ENCODE measurements at regions not wholly inside any gene's neighbourhood (a gene's known extent, or its start where the extent isn't known, plus 50 kb on each side); places are given as distances from the start of the nearest gene placed in this dataset.

DNA sequence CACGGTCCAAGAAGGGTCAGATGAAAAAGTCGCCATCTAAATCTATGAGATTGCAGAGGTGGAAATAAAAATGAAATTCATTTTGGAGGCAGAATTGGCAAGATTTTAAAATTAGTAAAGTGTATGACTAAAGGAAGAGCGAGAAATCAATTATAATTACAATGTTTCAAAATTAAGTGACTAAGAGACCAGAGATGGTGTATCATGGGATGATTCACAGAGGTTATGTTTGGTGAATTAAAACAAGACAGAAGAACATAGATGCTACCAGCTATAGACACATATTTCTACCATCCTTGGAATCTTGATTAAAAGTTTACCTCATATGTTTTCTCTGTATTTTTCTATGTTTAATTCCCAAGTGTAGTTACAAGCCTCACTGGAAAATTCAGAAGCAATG, 308.9 kb upstream of the DNAJC19 start:
- H3K4me3 ChIP-seq = no peak overlapping the region
- H3K4me1 ChIP-seq = peaks cover 0 to 8% (median 4%) of the 10 kb centered on the region in 3 donors
- no peak overlapping the region for H3K27ac ChIP-seq
- ATAC-seq (no peak), FAIRE-seq (no peak), DNase-seq (no peak)
- WGBS, 2 donors = 86 to 93% methylated on average over 3 of the region's 3 CpGs
- no peaks in the 10 kb centered on the region for H3K9me3 ChIP-seq
- intact Hi-C loops (cut with DNase I) = no loop called here
- peaks cover 0 to 4% (median 0%) of the 10 kb centered on the region in 4 donors for H3K27me3 ChIP-seq
- TF ChIP-seq, protein P1, sequence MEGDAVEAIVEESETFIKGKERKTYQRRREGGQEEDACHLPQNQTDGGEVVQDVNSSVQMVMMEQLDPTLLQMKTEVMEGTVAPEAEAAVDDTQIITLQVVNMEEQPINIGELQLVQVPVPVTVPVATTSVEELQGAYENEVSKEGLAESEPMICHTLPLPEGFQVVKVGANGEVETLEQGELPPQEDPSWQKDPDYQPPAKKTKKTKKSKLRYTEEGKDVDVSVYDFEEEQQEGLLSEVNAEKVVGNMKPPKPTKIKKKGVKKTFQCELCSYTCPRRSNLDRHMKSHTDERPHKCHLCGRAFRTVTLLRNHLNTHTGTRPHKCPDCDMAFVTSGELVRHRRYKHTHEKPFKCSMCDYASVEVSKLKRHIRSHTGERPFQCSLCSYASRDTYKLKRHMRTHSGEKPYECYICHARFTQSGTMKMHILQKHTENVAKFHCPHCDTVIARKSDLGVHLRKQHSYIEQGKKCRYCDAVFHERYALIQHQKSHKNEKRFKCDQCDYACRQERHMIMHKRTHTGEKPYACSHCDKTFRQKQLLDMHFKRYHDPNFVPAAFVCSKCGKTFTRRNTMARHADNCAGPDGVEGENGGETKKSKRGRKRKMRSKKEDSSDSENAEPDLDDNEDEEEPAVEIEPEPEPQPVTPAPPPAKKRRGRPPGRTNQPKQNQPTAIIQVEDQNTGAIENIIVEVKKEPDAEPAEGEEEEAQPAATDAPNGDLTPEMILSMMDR (IDR thresholded peaks at IDR 0.05) = no peak
- no peaks in the 10 kb centered on the region for H3K36me3 ChIP-seq

DNA sequence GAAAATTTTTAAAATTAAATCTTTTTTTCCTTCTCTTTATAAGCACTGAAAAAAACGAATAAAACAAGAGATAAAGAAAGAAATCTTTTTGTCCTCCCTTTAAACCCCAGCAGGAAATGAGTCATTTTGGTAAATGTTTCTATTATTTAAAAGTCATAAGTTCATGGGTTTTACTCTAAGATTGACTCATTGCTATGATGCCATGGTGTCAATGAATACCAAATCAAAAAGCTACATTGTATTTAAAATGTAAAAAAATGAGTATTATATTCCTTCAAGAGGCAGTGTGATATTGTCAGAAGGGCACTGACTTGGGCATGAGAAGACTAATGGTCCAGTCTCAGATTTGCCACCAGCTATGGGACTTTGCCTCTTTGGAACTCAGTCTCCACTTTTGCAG, 303.4 kb upstream of the DNAJC19 start:
- Histone ChIP-seq H3K36me3 (no peaks in the 10 kb centered on the region), H3K9me3 (no peaks in the 10 kb centered on the region), H3K27me3 (no peaks in the 10 kb centered on the region), H3K27ac (no peak overlapping the region), H3K4me1 (no peaks in the 10 kb centered on the region), H3K4me3 (no peak overlapping the region)
- TF ChIP-seq, protein P1 (IDR thresholded peaks at IDR 0.05) = no peak
- no peak for FAIRE-seq
- DNase-seq = no peak
- intact Hi-C loops (cut with DNase I) = no loop called here
- no peak for ATAC-seq
- WGBS, 2 donors = 16 to 25% methylated on average over 1 of the region's 1 CpG

DNA sequence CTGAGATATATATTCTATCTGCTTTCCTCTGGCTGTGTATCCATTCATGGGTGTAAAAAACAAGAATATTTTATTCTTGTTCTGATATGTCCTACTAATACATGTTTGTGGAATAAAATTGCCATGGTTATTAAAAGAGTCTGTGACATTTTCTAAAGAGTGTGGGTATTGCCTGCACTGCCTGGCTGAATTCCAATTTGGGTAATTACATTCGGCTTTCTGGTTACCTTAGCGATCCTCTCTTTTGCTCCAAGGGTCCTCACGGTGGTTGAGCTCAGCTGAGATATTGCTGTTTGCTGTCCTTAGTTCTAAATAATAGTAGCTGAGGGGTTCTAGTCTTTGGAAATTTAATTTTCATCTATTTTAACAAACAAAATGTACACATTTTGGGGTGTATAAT, 301.4 kb upstream of the DNAJC19 start:
- H3K27me3 ChIP-seq = no peaks in the 10 kb centered on the region

DNA sequence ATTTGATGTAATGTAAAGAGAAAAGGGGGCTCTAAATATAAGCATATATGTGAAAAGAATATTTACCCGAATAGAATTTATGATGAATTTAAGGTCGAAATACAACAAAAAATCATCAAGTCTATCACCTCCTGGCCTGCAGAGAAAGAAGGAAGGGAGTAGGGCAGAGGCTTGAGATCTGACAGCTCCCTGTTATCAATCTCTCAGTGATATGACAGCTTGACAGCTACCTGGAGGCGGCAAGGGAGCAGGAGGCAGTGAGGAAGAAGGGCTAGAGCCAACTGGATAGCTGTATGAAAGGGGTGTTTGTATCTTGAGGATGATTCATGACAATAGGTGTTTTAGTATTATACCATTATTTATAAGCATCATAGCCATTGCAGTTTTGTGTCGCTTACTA, 299.8 kb upstream of the DNAJC19 start:
- Histone ChIP-seq H3K9me3 (no peaks in the 10 kb centered on the region), H3K27me3 (no peaks in the 10 kb centered on the region), H3K4me1 (no peaks in the 10 kb centered on the region), H3K4me3 (no peak overlapping the region), H3K36me3 (no peaks in the 10 kb centered on the region), H3K27ac (no peak overlapping the region)
- no peak for ATAC-seq
- DNase-seq = no peak
- FAIRE-seq = no peak
- intact Hi-C loops (cut with DNase I) = no loop called here
- TF ChIP-seq, protein P1 (IDR thresholded peaks at IDR 0.05) = no peak
- 73 to 78% methylated on average over 4 of the region's 4 CpGs for WGBS, 2 donors

More for the DNA sequence above, 301.4 kb upstream of the DNAJC19 start:
- Histone ChIP-seq H3K4me3 (no peak overlapping the region), H3K9me3 (no peaks in the 10 kb centered on the region), H3K4me1 (no peaks in the 10 kb centered on the region), H3K27ac (no peak overlapping the region), H3K36me3 (no peaks in the 10 kb centered on the region)
- DNase-seq (no peak), ATAC-seq (no peak), FAIRE-seq (no peak)
- TF ChIP-seq, protein P1 (IDR thresholded peaks at IDR 0.05) = no peak
- intact Hi-C loops (cut with DNase I) = no loop called here
- WGBS, 2 donors = 56 to 69% methylated on average over 3 of the region's 3 CpGs

DNA sequence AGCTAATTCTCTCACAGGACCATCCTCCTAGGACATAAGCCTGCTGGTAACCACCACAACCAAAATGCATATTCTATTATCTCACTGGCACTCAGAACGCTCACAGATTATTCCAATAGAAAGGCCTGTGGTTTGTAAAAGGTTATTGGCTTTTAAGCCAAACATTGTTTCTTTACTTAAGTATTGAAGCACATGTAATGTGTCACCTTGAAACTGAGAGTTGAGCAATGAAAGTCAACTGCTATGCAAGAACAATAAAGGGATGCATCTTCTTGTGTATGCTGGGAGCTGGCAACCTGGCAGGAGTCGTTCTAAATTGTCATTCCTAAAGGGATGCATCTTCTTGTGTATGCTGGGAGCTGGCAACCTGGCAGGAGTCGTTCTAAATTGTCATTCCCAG, 298.6 kb upstream of the DNAJC19 start:
- intact Hi-C loops (cut with DNase I) = no loop called here
- Histone ChIP-seq H3K9me3 (no peaks in the 10 kb centered on the region), H3K27me3 (no peaks in the 10 kb centered on the region), H3K36me3 (no peaks in the 10 kb centered on the region), H3K4me3 (no peak overlapping the region), H3K27ac (no peak overlapping the region), H3K4me1 (no peaks in the 10 kb centered on the region)
- DNase-seq (no peak), ATAC-seq (no peak), FAIRE-seq (no peak)
- 37 to 51% methylated on average over 3 of the region's 3 CpGs for WGBS, 2 donors
- TF ChIP-seq, protein P1 (IDR thresholded peaks at IDR 0.05) = no peak
